ENCODE measurements at regions not wholly inside any gene's neighbourhood (a gene's known extent, or its start where the extent isn't known, plus 50 kb on each side); places are given as distances from the start of the nearest gene placed in this dataset.

DNA sequence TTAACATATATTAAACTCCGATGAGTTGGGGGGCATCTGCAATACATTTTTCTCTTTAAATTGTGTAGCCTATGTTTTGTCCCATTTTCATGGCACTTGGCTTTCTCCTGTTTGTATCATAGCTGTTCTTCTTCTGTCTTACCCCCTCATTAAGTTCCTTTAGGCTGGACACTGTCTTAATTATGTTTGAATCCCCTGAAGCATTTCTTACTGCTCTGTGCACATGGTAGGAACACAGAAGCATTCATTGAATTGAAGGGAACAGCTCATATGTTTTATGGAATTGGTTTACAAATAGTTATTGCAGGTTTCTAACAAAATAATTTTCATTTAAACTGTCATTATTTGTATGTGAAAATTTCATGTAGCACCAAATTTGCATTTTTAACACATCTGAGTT lies 176.8 kb downstream of the TANC2 start:
- H3K9me3 ChIP-seq (ENCODE audit: low read length) = no peaks in the 10 kb centered on the region
- H3K9me2 ChIP-seq (ENCODE audit: insufficient read depth, low read length) = no peaks in the 10 kb centered on the region
- H3K27ac ChIP-seq (ENCODE audit: low read length) = no peak overlapping the region

DNA sequence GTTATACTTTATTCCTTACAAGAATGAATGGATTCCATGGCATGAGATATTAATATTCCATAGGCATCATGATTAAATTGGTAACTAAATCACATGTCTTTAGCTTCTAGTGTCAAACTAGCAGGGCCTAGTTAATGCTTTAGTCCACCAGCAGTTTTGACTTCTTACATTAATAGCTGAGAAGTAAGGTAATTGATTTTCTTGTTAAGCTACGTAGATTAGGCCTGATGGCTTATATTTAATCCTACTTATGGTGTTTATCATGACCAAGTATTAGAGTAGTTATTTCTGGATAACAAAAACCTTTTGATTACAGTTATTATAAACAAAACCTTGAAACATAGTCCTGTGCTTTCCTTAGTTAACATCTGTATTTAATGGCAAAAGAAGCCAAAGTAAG lies 184.5 kb downstream of the TANC2 start:
- Histone ChIP-seq H3K9me3 (ENCODE audit: low read length) (no peaks in the 10 kb centered on the region), H2AFZ (ENCODE audit: low read depth, low read length) (no peak overlapping the region), H3K9ac (ENCODE audit: low read length) (no peak overlapping the region), H3K4me2 (ENCODE audit: low read length) (no peak overlapping the region), H3K36me3 (ENCODE audit: insufficient read depth, low read length) (no peaks in the 10 kb centered on the region), H3K9me2 (ENCODE audit: insufficient read depth, low read length) (no peaks in the 10 kb centered on the region), H3K79me2 (replicated peaks; ENCODE audit: insufficient read depth, low read length) (peaks cover 29% of the 10 kb centered on the region), H3K4me3 (ENCODE audit: low read length) (no peak overlapping the region), H4K20me1 (ENCODE audit: insufficient read depth) (peaks cover 9% of the 10 kb centered on the region), H3K27me3 (ENCODE audit: insufficient read depth, low read depth, low read length) (no peaks in the 10 kb centered on the region), H3K27ac (ENCODE audit: low read length) (no peak overlapping the region), H3F3A (ENCODE audit: insufficient read depth, low read length, poor library complexity, severe bottlenecking) (no peaks in the 10 kb centered on the region)
- TF ChIP-seq RAD21 (conservative IDR thresholded peaks at IDR 0.05) = no peak
- TF ChIP-seq TAF1 (IDR thresholded peaks at IDR 0.05; ENCODE audit: low read depth) = no peak
- no peak for TF ChIP-seq POLR2AphosphoS5 (IDR thresholded peaks at IDR 0.05)
- TF ChIP-seq, protein P1, sequence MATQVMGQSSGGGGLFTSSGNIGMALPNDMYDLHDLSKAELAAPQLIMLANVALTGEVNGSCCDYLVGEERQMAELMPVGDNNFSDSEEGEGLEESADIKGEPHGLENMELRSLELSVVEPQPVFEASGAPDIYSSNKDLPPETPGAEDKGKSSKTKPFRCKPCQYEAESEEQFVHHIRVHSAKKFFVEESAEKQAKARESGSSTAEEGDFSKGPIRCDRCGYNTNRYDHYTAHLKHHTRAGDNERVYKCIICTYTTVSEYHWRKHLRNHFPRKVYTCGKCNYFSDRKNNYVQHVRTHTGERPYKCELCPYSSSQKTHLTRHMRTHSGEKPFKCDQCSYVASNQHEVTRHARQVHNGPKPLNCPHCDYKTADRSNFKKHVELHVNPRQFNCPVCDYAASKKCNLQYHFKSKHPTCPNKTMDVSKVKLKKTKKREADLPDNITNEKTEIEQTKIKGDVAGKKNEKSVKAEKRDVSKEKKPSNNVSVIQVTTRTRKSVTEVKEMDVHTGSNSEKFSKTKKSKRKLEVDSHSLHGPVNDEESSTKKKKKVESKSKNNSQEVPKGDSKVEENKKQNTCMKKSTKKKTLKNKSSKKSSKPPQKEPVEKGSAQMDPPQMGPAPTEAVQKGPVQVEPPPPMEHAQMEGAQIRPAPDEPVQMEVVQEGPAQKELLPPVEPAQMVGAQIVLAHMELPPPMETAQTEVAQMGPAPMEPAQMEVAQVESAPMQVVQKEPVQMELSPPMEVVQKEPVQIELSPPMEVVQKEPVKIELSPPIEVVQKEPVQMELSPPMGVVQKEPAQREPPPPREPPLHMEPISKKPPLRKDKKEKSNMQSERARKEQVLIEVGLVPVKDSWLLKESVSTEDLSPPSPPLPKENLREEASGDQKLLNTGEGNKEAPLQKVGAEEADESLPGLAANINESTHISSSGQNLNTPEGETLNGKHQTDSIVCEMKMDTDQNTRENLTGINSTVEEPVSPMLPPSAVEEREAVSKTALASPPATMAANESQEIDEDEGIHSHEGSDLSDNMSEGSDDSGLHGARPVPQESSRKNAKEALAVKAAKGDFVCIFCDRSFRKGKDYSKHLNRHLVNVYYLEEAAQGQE (IDR thresholded peaks at IDR 0.05; ENCODE audit: borderline replicate concordance) = no peak
- TF ChIP-seq EZH2 (IDR thresholded peaks at IDR 0.05; ENCODE audit: borderline replicate concordance, insufficient read depth, low read length, poor library complexity, severe bottlenecking) = no peak
- no peak for TF ChIP-seq MXI1 (conservative IDR thresholded peaks at IDR 0.05; ENCODE audit: poor library complexity, severe bottlenecking)
- TF ChIP-seq SMC3 (conservative IDR thresholded peaks at IDR 0.05; ENCODE audit: poor library complexity) = no peak

More for the DNA sequence above, 176.8 kb downstream of the TANC2 start:
- H3K9ac ChIP-seq (ENCODE audit: low read length) = no peak overlapping the region
- H3K4me3 ChIP-seq (ENCODE audit: low read length) = no peak overlapping the region
- no peak overlapping the region for H2AFZ ChIP-seq (ENCODE audit: low read depth, low read length)
- no peaks in the 10 kb centered on the region for H3K36me3 ChIP-seq (ENCODE audit: insufficient read depth, low read length)
- TF ChIP-seq TAF1 (IDR thresholded peaks at IDR 0.05; ENCODE audit: low read depth) = no peak
- TF ChIP-seq POLR2AphosphoS5 (IDR thresholded peaks at IDR 0.05) = no peak
- TF ChIP-seq SMC3 (conservative IDR thresholded peaks at IDR 0.05; ENCODE audit: poor library complexity) = no peak
- TF ChIP-seq EP300 (conservative IDR thresholded peaks at IDR 0.05; ENCODE audit: poor library complexity, severe bottlenecking) = no peak
- no peak for TF ChIP-seq MXI1 (conservative IDR thresholded peaks at IDR 0.05; ENCODE audit: poor library complexity, severe bottlenecking)
- TF ChIP-seq EZH2 (IDR thresholded peaks at IDR 0.05; ENCODE audit: borderline replicate concordance, insufficient read depth, low read length, poor library complexity, severe bottlenecking) = no peak
- TF ChIP-seq, protein P1 (IDR thresholded peaks at IDR 0.05; ENCODE audit: borderline replicate concordance) = no peak
- TF ChIP-seq, protein P2, sequence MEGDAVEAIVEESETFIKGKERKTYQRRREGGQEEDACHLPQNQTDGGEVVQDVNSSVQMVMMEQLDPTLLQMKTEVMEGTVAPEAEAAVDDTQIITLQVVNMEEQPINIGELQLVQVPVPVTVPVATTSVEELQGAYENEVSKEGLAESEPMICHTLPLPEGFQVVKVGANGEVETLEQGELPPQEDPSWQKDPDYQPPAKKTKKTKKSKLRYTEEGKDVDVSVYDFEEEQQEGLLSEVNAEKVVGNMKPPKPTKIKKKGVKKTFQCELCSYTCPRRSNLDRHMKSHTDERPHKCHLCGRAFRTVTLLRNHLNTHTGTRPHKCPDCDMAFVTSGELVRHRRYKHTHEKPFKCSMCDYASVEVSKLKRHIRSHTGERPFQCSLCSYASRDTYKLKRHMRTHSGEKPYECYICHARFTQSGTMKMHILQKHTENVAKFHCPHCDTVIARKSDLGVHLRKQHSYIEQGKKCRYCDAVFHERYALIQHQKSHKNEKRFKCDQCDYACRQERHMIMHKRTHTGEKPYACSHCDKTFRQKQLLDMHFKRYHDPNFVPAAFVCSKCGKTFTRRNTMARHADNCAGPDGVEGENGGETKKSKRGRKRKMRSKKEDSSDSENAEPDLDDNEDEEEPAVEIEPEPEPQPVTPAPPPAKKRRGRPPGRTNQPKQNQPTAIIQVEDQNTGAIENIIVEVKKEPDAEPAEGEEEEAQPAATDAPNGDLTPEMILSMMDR (IDR thresholded peaks at IDR 0.05; ENCODE audit: poor library complexity, severe bottlenecking) = no peak
- no peaks in the 10 kb centered on the region for H3K27me3 ChIP-seq (ENCODE audit: insufficient read depth, low read depth, low read length)
- no peak overlapping the region for H3K4me2 ChIP-seq (ENCODE audit: low read length)
- H3K79me2 ChIP-seq (replicated peaks; ENCODE audit: insufficient read depth, low read length) = peaks cover 29% of the 10 kb centered on the region
- H3F3A ChIP-seq (ENCODE audit: insufficient read depth, low read length, poor library complexity, severe bottlenecking) = no peaks in the 10 kb centered on the region
- no peaks in the 10 kb centered on the region for H4K20me1 ChIP-seq (ENCODE audit: insufficient read depth)
